ENCODE measurements at regions not wholly inside any gene's neighbourhood (a gene's known extent, or its start where the extent isn't known, plus 50 kb on each side); places are given as distances from the start of the nearest gene placed in this dataset.

DNA sequence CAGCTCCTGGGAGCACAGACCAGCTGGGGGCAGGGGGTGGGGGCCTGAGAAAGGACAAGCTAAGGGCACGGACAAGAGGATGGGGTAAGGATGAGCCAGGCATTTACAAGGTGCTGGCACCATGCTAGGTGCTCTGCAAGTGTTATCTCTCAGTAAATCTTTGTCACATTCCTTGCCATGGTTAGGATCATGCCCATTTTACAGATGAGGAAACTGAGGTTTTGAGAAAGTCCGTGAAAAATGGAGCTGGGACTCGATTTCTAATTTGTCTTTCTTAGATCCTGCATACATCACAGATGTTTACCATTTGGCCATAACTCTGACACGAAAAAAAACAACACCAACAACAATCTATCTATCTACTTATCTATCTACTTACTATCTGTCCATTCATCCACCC, 429.7 kb downstream of the MIAT start:
- Histone ChIP-seq H3K9me3 (replicated peaks) (peaks cover 12% of the 10 kb centered on the region), H3K4me1 (no peaks in the 10 kb centered on the region), H3K36me3 (no peaks in the 10 kb centered on the region), H3K27ac (replicated peaks) (no peak overlapping the region), H3K27me3 (ENCODE audit: low read depth) (peaks cover 91% of the 10 kb centered on the region), H3K4me3 (no peak overlapping the region)
- no peak for DNase-seq
- TF ChIP-seq, protein P1, sequence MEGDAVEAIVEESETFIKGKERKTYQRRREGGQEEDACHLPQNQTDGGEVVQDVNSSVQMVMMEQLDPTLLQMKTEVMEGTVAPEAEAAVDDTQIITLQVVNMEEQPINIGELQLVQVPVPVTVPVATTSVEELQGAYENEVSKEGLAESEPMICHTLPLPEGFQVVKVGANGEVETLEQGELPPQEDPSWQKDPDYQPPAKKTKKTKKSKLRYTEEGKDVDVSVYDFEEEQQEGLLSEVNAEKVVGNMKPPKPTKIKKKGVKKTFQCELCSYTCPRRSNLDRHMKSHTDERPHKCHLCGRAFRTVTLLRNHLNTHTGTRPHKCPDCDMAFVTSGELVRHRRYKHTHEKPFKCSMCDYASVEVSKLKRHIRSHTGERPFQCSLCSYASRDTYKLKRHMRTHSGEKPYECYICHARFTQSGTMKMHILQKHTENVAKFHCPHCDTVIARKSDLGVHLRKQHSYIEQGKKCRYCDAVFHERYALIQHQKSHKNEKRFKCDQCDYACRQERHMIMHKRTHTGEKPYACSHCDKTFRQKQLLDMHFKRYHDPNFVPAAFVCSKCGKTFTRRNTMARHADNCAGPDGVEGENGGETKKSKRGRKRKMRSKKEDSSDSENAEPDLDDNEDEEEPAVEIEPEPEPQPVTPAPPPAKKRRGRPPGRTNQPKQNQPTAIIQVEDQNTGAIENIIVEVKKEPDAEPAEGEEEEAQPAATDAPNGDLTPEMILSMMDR (IDR thresholded peaks at IDR 0.05; ENCODE audit: borderline replicate concordance) = no peak
- intact Hi-C loops (cut with micrococcal nuclease) = no loop called here

DNA sequence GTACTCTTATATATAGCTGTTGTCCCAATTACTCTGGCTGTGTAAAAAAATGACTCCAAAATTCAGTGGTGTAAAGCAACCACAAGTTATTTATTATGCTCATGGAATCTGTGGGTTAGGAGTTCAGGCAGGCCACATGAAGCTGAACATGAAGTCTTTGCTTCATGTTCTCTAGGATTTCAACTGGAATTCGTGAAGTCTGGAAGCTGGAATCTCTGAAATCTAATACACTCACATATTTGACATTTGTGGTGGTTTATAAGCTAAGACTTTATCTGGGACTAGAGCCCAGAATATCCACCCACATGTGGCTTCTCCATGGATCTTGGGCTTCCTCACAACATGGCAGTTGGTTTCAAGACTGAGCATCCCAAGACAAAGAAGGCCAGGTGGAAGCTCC, 430.6 kb downstream of the MIAT start:
- Histone ChIP-seq H3K27me3 (ENCODE audit: low read depth) (peaks cover 93% of the 10 kb centered on the region), H3K36me3 (no peaks in the 10 kb centered on the region), H3K9me3 (replicated peaks) (peaks cover 12% of the 10 kb centered on the region), H3K4me1 (no peaks in the 10 kb centered on the region), H3K4me3 (no peak overlapping the region), H3K27ac (replicated peaks) (no peak overlapping the region)
- intact Hi-C loops (cut with micrococcal nuclease) = no loop called here
- TF ChIP-seq, protein P1 (IDR thresholded peaks at IDR 0.05; ENCODE audit: borderline replicate concordance) = no peak
- DNase-seq = no peak

DNA sequence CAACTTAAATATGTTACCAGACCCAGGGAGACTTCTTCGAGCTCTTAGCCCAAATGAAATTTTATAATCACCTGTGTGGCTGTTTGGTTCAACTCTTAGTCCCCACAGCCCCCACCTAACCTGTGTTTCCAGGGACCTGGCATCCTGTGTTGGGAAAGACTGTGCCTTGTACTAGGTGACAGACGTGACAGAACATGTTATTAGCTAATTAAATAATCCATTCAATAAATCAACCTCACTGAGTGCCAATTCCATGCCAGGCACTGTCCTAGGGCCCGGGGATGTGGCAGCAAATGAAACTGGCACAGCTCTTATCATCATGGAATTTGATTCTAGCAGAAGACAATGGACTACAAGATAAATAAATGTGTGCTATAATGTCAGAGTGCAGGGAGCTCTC, 431.9 kb downstream of the MIAT start:
- H3K27ac ChIP-seq (replicated peaks) = no peak overlapping the region
- intact Hi-C loops (cut with micrococcal nuclease) = no loop called here
- peaks cover 12% of the 10 kb centered on the region for H3K9me3 ChIP-seq (replicated peaks)
- H3K4me1 ChIP-seq = no peaks in the 10 kb centered on the region
- no peaks in the 10 kb centered on the region for H3K36me3 ChIP-seq
- no peak for DNase-seq
- peaks cover 98% of the 10 kb centered on the region for H3K27me3 ChIP-seq (ENCODE audit: low read depth)
- H3K4me3 ChIP-seq = no peak overlapping the region
- TF ChIP-seq, protein P1 (IDR thresholded peaks at IDR 0.05; ENCODE audit: borderline replicate concordance) = no peak

DNA sequence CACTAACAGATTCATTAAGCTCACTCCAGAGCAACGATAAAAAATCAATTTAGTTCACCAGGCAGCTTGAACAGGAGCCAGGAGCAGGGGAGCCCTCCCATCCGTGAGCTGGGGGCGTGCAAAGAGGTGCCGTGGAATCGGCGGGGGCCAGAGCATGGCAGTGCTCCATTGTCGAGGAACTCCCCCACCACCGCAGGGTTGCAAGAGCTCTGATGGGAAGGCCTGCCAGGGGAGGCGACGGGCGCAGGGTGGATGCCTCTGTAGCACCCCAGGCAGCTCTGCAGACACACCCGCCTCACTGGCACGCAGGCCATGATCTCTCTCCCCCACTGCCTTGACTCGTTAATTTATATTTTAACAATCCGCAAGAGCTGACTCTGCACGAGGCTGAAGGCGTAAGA, 433.2 kb downstream of the MIAT start:
- Histone ChIP-seq H3K36me3 (no peaks in the 10 kb centered on the region), H3K27ac (replicated peaks) (no peak overlapping the region), H3K9me3 (replicated peaks) (peaks cover 12% of the 10 kb centered on the region), H3K4me3 (no peak overlapping the region), H3K27me3 (ENCODE audit: low read depth) (peaks cover 98% of the 10 kb centered on the region), H3K4me1 (no peaks in the 10 kb centered on the region)
- no peak for DNase-seq
- intact Hi-C loops (cut with micrococcal nuclease) = no loop called here
- TF ChIP-seq, protein P1 (IDR thresholded peaks at IDR 0.05; ENCODE audit: borderline replicate concordance) = no peak

DNA sequence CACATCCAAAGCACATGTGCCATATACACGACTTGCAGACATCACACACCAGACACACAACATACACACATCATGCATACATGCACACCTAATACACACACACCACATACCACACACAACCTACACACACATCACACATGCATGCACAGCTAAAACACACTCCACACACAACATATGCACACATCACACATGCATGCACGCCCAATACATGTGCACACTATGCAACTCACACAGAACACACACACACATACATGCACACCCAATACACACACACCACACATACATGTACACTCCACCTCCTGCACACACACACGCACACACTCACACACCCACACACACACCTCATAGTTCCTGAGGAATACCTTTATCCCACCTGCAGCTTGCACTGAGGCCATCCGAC, 436.0 kb downstream of the MIAT start:
- no peak for DNase-seq
- Histone ChIP-seq H3K27me3 (ENCODE audit: low read depth) (peaks cover 95% of the 10 kb centered on the region), H3K36me3 (no peaks in the 10 kb centered on the region), H3K9me3 (replicated peaks) (peaks cover 3% of the 10 kb centered on the region), H3K4me1 (no peaks in the 10 kb centered on the region), H3K4me3 (no peak overlapping the region), H3K27ac (replicated peaks) (no peak overlapping the region)
- TF ChIP-seq, protein P1 (IDR thresholded peaks at IDR 0.05; ENCODE audit: borderline replicate concordance) = no peak
- intact Hi-C loops (cut with micrococcal nuclease) = no loop called here

All from left ventricle myocardium inferior (tissue), 1 donor.